Mucosa of stomach (tissue), 1 donor: ENCODE measurements at regions not wholly inside any gene's neighbourhood (a gene's known extent, or its start where the extent isn't known, plus 50 kb on each side); places are given as distances from the start of the nearest gene placed in this dataset.

ENCODE experiments used
- H3K27me3 ChIP-seq: one replicate; pipeline ENCODE4 v1.7.0; 2013; ENCODE audit warnings: mild to moderate bottlenecking, low read length; ENCODE audit not compliant: control insufficient read depth, insufficient read depth
- H3K36me3 ChIP-seq: one replicate; pipeline ENCODE4 v1.7.0; 2013; ENCODE audit warnings: low read length; ENCODE audit not compliant: control insufficient read depth, insufficient read depth
- H3K4me1 ChIP-seq: one replicate; pipeline ENCODE4 v1.7.0; 2013; ENCODE audit warnings: mild to moderate bottlenecking, low read length; ENCODE audit not compliant: control insufficient read depth, insufficient read depth
- H3K4me3 ChIP-seq: one replicate; pipeline ENCODE4 v1.7.0; 2013; ENCODE audit warnings: low read length
- H3K9ac ChIP-seq: one replicate; pipeline ENCODE4 v1.7.0; 2013; ENCODE audit warnings: mild to moderate bottlenecking, low read length, moderate library complexity
- H3K9me3 ChIP-seq: one replicate; pipeline ENCODE4 v1.7.0; 2013; ENCODE audit warnings: mild to moderate bottlenecking, low read length, moderate library complexity; ENCODE audit not compliant: control insufficient read depth
- donor health status: Pancreatic carcinoma.

DNA sequence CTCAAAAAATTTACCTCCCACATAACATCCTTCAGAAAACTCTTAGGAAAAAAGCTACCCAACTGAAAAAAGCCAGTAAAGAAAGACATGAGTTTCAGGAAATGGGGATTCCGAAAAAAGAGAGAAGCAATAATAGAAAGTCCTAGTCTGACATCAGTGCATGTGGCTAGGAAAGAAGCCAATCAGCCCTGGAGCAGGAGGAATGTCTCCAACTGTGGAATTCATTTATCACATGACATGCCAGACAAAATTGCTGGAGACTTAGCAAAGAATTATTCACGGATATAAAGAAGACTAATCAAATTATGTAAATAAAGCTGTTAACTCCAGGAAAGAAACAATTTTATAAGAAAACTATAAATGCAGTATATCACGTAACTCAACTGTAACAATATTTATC lies 258.9 kb upstream of the RARB start:
- Histone ChIP-seq H3K27me3 (no peaks in the 10 kb centered on the region), H3K9me3 (no peaks in the 10 kb centered on the region), H3K9ac (no peak overlapping the region), H3K36me3 (no peaks in the 10 kb centered on the region), H3K4me1 (no peaks in the 10 kb centered on the region), H3K4me3 (no peak overlapping the region)

GRCh38 chr3:25170021-25170420 lies 258.0 kb upstream of the RARB start:
- Histone ChIP-seq H3K4me1 (no peaks in the 10 kb centered on the region), H3K9me3 (no peaks in the 10 kb centered on the region), H3K36me3 (no peaks in the 10 kb centered on the region), H3K9ac (no peak overlapping the region), H3K4me3 (no peak overlapping the region), H3K27me3 (no peaks in the 10 kb centered on the region)

GRCh38 chr3:25171118-25171807 lies 256.8 kb upstream of the RARB start:
- H3K36me3 ChIP-seq: no peaks in the 10 kb centered on the region
- no peaks in the 10 kb centered on the region for H3K4me1 ChIP-seq
- no peak overlapping the region for H3K4me3 ChIP-seq
- no peak overlapping the region for H3K9ac ChIP-seq
- H3K9me3 ChIP-seq: no peaks in the 10 kb centered on the region
- no peaks in the 10 kb centered on the region for H3K27me3 ChIP-seq

- H3K27me3 ChIP-seq: no peaks in the 10 kb centered on the region
These were observed 256.2 kb upstream of the RARB start for GRCh38 chr3:25171897-25172296.

GRCh38 chr3:25173606-25174005 lies 254.5 kb upstream of the RARB start:
- H3K9me3 ChIP-seq: no peaks in the 10 kb centered on the region
- no peaks in the 10 kb centered on the region for H3K36me3 ChIP-seq
- no peaks in the 10 kb centered on the region for H3K4me1 ChIP-seq
- no peak overlapping the region for H3K9ac ChIP-seq
- no peak overlapping the region for H3K4me3 ChIP-seq
- no peaks in the 10 kb centered on the region for H3K27me3 ChIP-seq

More at GRCh38 chr3:25171897-25172296, 256.2 kb upstream of the RARB start:
- Histone ChIP-seq H3K9ac (no peak overlapping the region), H3K4me3 (no peak overlapping the region), H3K4me1 (no peaks in the 10 kb centered on the region), H3K9me3 (no peaks in the 10 kb centered on the region), H3K36me3 (no peaks in the 10 kb centered on the region)

- Histone ChIP-seq H3K9ac (no peak overlapping the region), H3K27me3 (no peaks in the 10 kb centered on the region), H3K9me3 (no peaks in the 10 kb centered on the region), H3K36me3 (no peaks in the 10 kb centered on the region), H3K4me3 (no peak overlapping the region), H3K4me1 (no peaks in the 10 kb centered on the region)
These were observed 253.8 kb upstream of the RARB start for GRCh38 chr3:25174251-25174650.

DNA sequence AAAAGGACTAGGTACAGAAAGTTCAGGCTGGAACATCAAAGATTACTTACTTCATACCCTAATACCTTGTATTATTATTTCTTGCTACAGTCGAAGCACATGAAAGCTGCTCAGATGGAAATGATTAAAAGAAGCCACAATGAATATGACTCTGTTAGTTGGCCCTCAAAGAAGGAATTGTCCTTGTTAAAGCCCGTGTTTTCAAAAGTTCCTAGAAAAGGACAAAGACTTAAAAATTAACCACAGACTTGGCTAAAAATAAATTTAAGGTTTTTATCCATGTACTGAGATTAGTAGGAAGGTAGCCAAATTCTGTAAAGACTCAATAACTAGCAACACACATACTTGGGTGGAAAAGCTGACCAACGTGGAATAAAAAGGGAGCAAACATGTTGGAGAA lies 251.0 kb upstream of the RARB start:
- H3K4me3 ChIP-seq: no peak overlapping the region

DNA sequence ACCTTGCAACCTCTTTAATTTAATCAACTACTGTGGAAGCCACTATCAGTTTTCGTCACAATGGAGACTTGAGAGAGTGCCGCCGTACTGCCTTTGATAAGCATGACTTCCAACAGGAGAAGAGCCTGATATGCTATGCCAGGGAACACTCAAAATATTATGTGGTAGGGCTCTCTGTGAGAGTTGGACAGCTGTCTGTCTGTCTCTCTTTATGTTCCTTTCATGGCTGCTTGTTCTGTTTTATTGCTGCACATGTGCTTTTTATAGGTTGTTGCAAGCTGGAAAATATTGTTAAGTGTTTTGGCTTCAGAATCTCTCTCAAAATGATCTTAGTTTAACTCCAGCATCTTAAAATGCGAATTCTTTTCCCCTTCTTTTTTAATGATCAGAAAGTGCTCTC lies 249.4 kb upstream of the RARB start:
- H3K4me1 ChIP-seq: no peaks in the 10 kb centered on the region
- no peaks in the 10 kb centered on the region for H3K36me3 ChIP-seq
- no peak overlapping the region for H3K9ac ChIP-seq
- no peaks in the 10 kb centered on the region for H3K9me3 ChIP-seq
- H3K27me3 ChIP-seq: no peaks in the 10 kb centered on the region
- H3K4me3 ChIP-seq: no peak overlapping the region

More for the DNA sequence above, 251.0 kb upstream of the RARB start:
- H3K4me1 ChIP-seq: no peaks in the 10 kb centered on the region
- H3K9me3 ChIP-seq: no peaks in the 10 kb centered on the region
- H3K27me3 ChIP-seq: no peaks in the 10 kb centered on the region
- H3K9ac ChIP-seq: no peak overlapping the region
- no peaks in the 10 kb centered on the region for H3K36me3 ChIP-seq

DNA sequence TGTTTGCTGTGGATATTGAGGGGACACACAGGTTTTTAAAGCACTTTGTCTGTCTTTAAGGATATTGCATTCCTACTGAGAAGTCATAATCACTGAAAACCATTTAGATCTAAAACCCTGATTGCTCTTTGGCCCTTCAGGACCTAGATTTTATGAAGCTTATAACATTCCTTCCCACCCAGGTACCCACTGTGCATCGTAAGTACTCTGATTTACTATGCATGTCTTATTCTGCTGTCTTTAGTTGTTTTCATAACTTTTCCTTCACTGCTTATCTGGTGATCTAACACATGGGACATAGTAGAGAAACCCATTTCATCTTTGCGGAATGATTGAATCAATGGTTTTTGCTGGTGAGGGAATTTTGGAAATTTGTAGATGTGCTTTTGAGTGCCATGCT lies 247.0 kb upstream of the RARB start:
- H3K27me3 ChIP-seq: no peaks in the 10 kb centered on the region
- no peaks in the 10 kb centered on the region for H3K9me3 ChIP-seq
- no peaks in the 10 kb centered on the region for H3K4me1 ChIP-seq
- no peaks in the 10 kb centered on the region for H3K36me3 ChIP-seq
- H3K9ac ChIP-seq: no peak overlapping the region
- H3K4me3 ChIP-seq: no peak overlapping the region

DNA sequence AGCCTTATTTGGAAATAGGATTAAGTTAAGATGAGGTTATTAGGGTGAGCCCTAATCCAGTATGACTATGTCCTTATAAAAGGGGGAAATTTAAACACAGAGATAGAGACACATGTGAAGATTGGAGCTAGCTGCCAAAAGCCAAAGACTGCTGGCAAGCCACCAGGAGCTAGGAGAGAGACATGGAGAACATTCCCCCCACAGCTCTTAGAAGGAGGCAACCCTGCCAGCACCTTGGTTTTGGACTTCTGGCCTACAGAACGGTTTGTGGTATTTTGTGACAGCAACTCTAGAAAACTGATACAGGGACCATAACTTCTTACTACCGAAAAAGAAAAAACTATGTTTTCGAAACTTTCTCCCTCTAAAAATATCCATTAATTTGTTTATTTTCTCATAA lies 245.3 kb upstream of the RARB start:
- no peaks in the 10 kb centered on the region for H3K27me3 ChIP-seq
- no peaks in the 10 kb centered on the region for H3K36me3 ChIP-seq
- no peaks in the 10 kb centered on the region for H3K4me1 ChIP-seq
- H3K9ac ChIP-seq: no peak overlapping the region
- no peaks in the 10 kb centered on the region for H3K9me3 ChIP-seq
- no peak overlapping the region for H3K4me3 ChIP-seq

GRCh38 chr3:25184641-25185250 lies 243.3 kb upstream of the RARB start:
- H3K36me3 ChIP-seq: no peaks in the 10 kb centered on the region
- H3K4me1 ChIP-seq: no peaks in the 10 kb centered on the region
- H3K27me3 ChIP-seq: no peaks in the 10 kb centered on the region
- H3K4me3 ChIP-seq: no peak overlapping the region
- no peaks in the 10 kb centered on the region for H3K9me3 ChIP-seq
- no peak overlapping the region for H3K9ac ChIP-seq

GRCh38 chr3:25191673-25192072 lies 236.4 kb upstream of the RARB start:
- no peaks in the 10 kb centered on the region for H3K36me3 ChIP-seq
- H3K4me3 ChIP-seq: no peak overlapping the region
- no peaks in the 10 kb centered on the region for H3K4me1 ChIP-seq
- H3K9me3 ChIP-seq: no peaks in the 10 kb centered on the region
- no peak overlapping the region for H3K9ac ChIP-seq
- H3K27me3 ChIP-seq: no peaks in the 10 kb centered on the region
